DND-41 (cell line): ENCODE measurements at regions not wholly inside any gene's neighbourhood (a gene's known extent, or its start where the extent isn't known, plus 50 kb on each side); places are given as distances from the start of the nearest gene placed in this dataset.

Experiments
- CTCF ChIP-seq: IDR thresholded peaks from 2 replicates; pipeline ENCODE4 v1.5.1; 2012; ENCODE audit warnings: borderline replicate concordance, low read length, moderate library complexity, mild to moderate bottlenecking; ENCODE audit not compliant: poor library complexity, severe bottlenecking; ENCODE audit errors: extremely low read depth
- EZH2 ChIP-seq: IDR thresholded peaks from 3 replicates; pipeline ENCODE4 v1.6.1; 2012; ENCODE audit warnings: borderline replicate concordance, low read depth, mild to moderate bottlenecking, moderate library complexity, low read length, inconsistent platforms; ENCODE audit not compliant: severe bottlenecking

DNA sequence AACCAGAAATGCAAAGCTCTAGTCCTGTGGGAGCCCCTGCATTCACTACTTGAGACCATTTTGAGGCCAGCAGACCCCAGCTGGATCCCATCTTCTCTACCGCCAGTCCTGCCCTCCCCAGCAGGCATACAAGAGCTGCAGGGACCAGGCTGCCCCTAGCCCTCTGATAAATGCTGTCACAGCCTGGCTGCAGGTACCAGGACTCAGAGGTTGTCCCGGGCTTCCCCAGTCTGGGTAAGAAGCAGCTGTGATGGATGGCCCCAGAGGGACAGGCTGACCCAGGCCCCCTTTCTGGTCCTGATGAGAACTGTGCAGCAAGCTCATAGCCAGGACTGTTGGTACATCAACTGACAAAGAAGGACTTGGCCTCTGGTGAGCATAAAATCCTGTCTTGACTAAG lies 132.9 kb upstream of the APCDD1 start:
- TF ChIP-seq CTCF (no peak), EZH2 (no peak)
